SK-N-MC (cell line): ENCODE measurements at regions not wholly inside any gene's neighbourhood (a gene's known extent, or its start where the extent isn't known, plus 50 kb on each side); places are given as distances from the start of the nearest gene placed in this dataset.

ENCODE experiments used
- EZH2 ChIP-seq: fragments of 200-600 bp; sonication (generic); IDR thresholded peaks from one replicate; pipeline ENCODE4 v1.6.1; 2017; ENCODE audit warnings: antibody characterized with exemption
- FOXP2 ChIP-seq: optimal IDR thresholded peaks from 2 replicates; pipeline ENCODE3; 2011; ENCODE audit warnings: mild to moderate bottlenecking, moderate library complexity; ENCODE audit not compliant: insufficient read depth; ENCODE audit errors: extremely low read length, control extremely low read depth
- POLR2AphosphoS5 ChIP-seq: IDR thresholded peaks from 2 replicates; pipeline ENCODE4 v1.6.1; 2012; ENCODE audit warnings: mild to moderate bottlenecking, low read depth, low read length, borderline replicate concordance

GRCh38 chr19:5228932-5229777 is 111.5 kb downstream of the PTPRS start:
- TF ChIP-seq POLR2AphosphoS5 = no peak
- TF ChIP-seq FOXP2 = no peak
- TF ChIP-seq EZH2 = no peak
